AG10803 (cell line): ENCODE measurements at regions not wholly inside any gene's neighbourhood (a gene's known extent, or its start where the extent isn't known, plus 50 kb on each side); places are given as distances from the start of the nearest gene placed in this dataset.
"Not testable (repeated sequence)": the region's sequence is repeated elsewhere in the genome, so short reads cannot be mapped to it uniquely, and the experiment has no call there.

ENCODE experiments used
- DNase-seq: peaks from one replicate; pipeline ENCODE4 v3.0.0; 2010; ENCODE audit warnings: low read depth
- H3K4me3 ChIP-seq: 2 replicates; pipeline ENCODE4 v1.5.1; 2011; ENCODE audit warnings: mild to moderate bottlenecking, low read length, control low read depth
- CTCF ChIP-seq: conservative IDR thresholded peaks from 2 replicates; pipeline ENCODE4 v1.5.1; 2011; ENCODE audit warnings: mild to moderate bottlenecking, low read length, control low read depth, inconsistent platforms

GRCh38 chr1:25120281-25120680 is 112.0 kb downstream of the SYF2 start:
- no peak overlapping the region for H3K4me3 ChIP-seq
- TF ChIP-seq CTCF: no peak
- DNase-seq: no peak

- TF ChIP-seq CTCF: no peak
- H3K4me3 ChIP-seq: no peak overlapping the region
- no peak for DNase-seq
Observed at GRCh38 chr1:25118546-25118945, 113.8 kb downstream of the SYF2 start.

- no peak for TF ChIP-seq CTCF
- DNase-seq: no peak
- H3K4me3 ChIP-seq: no peak overlapping the region
Observed at GRCh38 chr1:25117233-25117823, 115.0 kb downstream of the SYF2 start.

GRCh38 chr1:25116832-25117231 is 115.5 kb downstream of the SYF2 start:
- DNase-seq: no peak
- TF ChIP-seq CTCF: no peak
- no peak overlapping the region for H3K4me3 ChIP-seq

GRCh38 chr1:25116117-25116516 is 116.2 kb downstream of the SYF2 start:
- not testable (repeated sequence) for DNase-seq, H3K4me3 ChIP-seq

GRCh38 chr1:25113731-25114130 is 118.6 kb downstream of the SYF2 start:
- no peak overlapping the region for H3K4me3 ChIP-seq
- no peak for TF ChIP-seq CTCF
- no peak for DNase-seq

- H3K4me3 ChIP-seq: no peak overlapping the region
- DNase-seq: peak; percentile 48
- no peak for TF ChIP-seq CTCF
Observed at GRCh38 chr1:25113086-25113485, 119.2 kb downstream of the SYF2 start.

- DNase-seq: no peak
- H3K4me3 ChIP-seq: no peak overlapping the region
- TF ChIP-seq CTCF: no peak
Observed at GRCh38 chr1:25112400-25112799, 119.9 kb downstream of the SYF2 start.
